ENCODE measurements at regions not wholly inside any gene's neighbourhood (a gene's known extent, or its start where the extent isn't known, plus 50 kb on each side); places are given as distances from the start of the nearest gene placed in this dataset.

DNA sequence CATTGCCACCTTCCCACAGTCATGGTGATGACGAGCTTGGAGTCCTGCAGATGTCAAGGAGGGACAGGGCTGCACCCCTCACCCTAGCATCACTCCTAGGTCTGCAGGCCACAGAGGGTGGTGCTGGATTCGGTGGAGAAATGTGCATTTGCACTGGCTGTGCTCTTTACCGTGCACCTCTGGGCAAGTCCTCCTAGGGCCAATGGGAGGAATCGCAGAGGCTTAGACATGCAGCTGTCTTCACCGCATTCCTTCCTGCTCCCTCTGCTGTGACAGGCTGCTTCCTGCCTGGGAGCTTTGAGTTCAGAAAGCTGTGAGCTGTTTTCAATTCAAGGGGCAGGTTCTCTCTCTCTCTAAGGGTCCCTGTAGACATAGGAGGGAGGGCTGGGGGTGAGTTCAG is 85.1 kb downstream of the EDN3 start:
- Histone ChIP-seq H3K9me2 (replicated peaks; ENCODE audit: insufficient read depth, low read length) (no peaks in the 10 kb centered on the region), H2AFZ (ENCODE audit: low read depth, low read length, severe bottlenecking) (no peak overlapping the region), H3K4me2 (ENCODE audit: low read depth, low read length, poor library complexity, severe bottlenecking) (no peak overlapping the region), H3K9ac (ENCODE audit: low read length) (no peak overlapping the region), H3K36me3 (ENCODE audit: low read length) (no peaks in the 10 kb centered on the region), H3K79me2 (ENCODE audit: insufficient read depth, low read length) (no peaks in the 10 kb centered on the region), H3F3A (ENCODE audit: insufficient read depth) (no peaks in the 10 kb centered on the region), H3K27ac (ENCODE audit: low read depth, low read length) (no peak overlapping the region), H3K27me3 (ENCODE audit: low read length) (no peaks in the 10 kb centered on the region), H3K4me3 (ENCODE audit: insufficient read depth, low read length, poor library complexity, severe bottlenecking) (no peak overlapping the region), H3K9me3 (ENCODE audit: insufficient read depth, low read length) (no peaks in the 10 kb centered on the region), H4K20me1 (ENCODE audit: low read depth, low read length) (no peaks in the 10 kb centered on the region)
- TF ChIP-seq EZH2phosphoT487 (conservative IDR thresholded peaks at IDR 0.05; ENCODE audit: low read length) = no peak
- TF ChIP-seq, protein P1, sequence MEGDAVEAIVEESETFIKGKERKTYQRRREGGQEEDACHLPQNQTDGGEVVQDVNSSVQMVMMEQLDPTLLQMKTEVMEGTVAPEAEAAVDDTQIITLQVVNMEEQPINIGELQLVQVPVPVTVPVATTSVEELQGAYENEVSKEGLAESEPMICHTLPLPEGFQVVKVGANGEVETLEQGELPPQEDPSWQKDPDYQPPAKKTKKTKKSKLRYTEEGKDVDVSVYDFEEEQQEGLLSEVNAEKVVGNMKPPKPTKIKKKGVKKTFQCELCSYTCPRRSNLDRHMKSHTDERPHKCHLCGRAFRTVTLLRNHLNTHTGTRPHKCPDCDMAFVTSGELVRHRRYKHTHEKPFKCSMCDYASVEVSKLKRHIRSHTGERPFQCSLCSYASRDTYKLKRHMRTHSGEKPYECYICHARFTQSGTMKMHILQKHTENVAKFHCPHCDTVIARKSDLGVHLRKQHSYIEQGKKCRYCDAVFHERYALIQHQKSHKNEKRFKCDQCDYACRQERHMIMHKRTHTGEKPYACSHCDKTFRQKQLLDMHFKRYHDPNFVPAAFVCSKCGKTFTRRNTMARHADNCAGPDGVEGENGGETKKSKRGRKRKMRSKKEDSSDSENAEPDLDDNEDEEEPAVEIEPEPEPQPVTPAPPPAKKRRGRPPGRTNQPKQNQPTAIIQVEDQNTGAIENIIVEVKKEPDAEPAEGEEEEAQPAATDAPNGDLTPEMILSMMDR (IDR thresholded peaks at IDR 0.05; ENCODE audit: insufficient read depth, low read length, poor library complexity, severe bottlenecking) = no peak

DNA sequence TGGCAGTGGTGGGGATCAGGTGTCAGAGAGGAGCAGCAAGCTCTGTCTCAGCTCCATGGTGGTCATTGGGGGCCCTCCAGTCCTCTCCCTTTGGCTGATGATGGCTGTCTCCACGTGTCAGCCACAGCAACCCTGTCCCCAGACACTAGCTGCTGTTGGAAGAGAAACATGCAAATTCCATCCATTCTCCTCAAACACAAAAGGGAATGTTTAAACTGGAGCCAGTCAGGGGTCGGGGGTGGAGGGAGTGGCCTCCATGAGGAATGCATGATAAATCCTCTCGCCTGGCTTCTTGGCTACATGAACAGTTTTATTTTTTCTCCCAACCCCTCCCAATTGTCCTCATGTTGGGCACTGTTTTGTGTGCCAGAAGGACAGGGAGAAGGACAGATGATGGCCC is 86.4 kb downstream of the EDN3 start:
- Histone ChIP-seq H3K27ac (ENCODE audit: low read depth, low read length) (no peak overlapping the region), H4K20me1 (ENCODE audit: low read depth, low read length) (no peaks in the 10 kb centered on the region), H3K27me3 (ENCODE audit: low read length) (no peaks in the 10 kb centered on the region), H3F3A (ENCODE audit: insufficient read depth) (no peaks in the 10 kb centered on the region), H3K9ac (ENCODE audit: low read length) (no peak overlapping the region), H3K9me3 (ENCODE audit: insufficient read depth, low read length) (no peaks in the 10 kb centered on the region), H3K36me3 (ENCODE audit: low read length) (no peaks in the 10 kb centered on the region), H2AFZ (ENCODE audit: low read depth, low read length, severe bottlenecking) (no peak overlapping the region), H3K4me2 (ENCODE audit: low read depth, low read length, poor library complexity, severe bottlenecking) (no peak overlapping the region), H3K4me3 (ENCODE audit: insufficient read depth, low read length, poor library complexity, severe bottlenecking) (no peak overlapping the region), H3K79me2 (ENCODE audit: insufficient read depth, low read length) (no peaks in the 10 kb centered on the region), H3K9me2 (replicated peaks; ENCODE audit: insufficient read depth, low read length) (no peaks in the 10 kb centered on the region)
- TF ChIP-seq EZH2phosphoT487 (conservative IDR thresholded peaks at IDR 0.05; ENCODE audit: low read length) = no peak
- TF ChIP-seq, protein P1 (IDR thresholded peaks at IDR 0.05; ENCODE audit: insufficient read depth, low read length, poor library complexity, severe bottlenecking) = no peak

DNA sequence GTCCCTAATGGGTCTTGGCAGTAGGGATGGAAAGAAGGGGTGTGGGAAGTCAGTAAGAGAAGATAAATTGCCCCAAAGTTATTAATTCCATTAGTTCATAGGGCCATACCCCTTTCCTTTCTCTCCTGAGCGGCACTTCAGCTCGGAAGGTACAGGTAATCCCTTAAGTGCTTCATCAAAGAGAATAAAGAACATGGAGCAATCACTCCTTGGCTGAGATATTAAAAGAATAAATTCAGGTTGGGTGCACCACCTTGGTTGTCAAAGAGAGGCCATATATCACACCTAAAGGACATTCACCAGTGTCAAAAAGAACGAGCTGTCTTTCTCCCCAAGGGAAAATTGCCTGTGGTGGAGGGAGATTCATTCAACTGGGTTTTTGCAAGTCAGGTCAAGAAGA is 87.5 kb downstream of the EDN3 start:
- Histone ChIP-seq H3K9me3 (ENCODE audit: insufficient read depth, low read length) (no peaks in the 10 kb centered on the region), H4K20me1 (ENCODE audit: low read depth, low read length) (no peaks in the 10 kb centered on the region), H3K4me2 (ENCODE audit: low read depth, low read length, poor library complexity, severe bottlenecking) (no peak overlapping the region), H3K79me2 (ENCODE audit: insufficient read depth, low read length) (no peaks in the 10 kb centered on the region), H3K9ac (ENCODE audit: low read length) (no peak overlapping the region), H3K36me3 (ENCODE audit: low read length) (no peaks in the 10 kb centered on the region), H3K27ac (ENCODE audit: low read depth, low read length) (no peak overlapping the region), H3K9me2 (replicated peaks; ENCODE audit: insufficient read depth, low read length) (no peaks in the 10 kb centered on the region), H3F3A (ENCODE audit: insufficient read depth) (no peaks in the 10 kb centered on the region), H3K4me3 (ENCODE audit: insufficient read depth, low read length, poor library complexity, severe bottlenecking) (no peak overlapping the region), H2AFZ (ENCODE audit: low read depth, low read length, severe bottlenecking) (no peak overlapping the region), H3K27me3 (ENCODE audit: low read length) (no peaks in the 10 kb centered on the region)
- TF ChIP-seq EZH2phosphoT487 (conservative IDR thresholded peaks at IDR 0.05; ENCODE audit: low read length) = no peak
- TF ChIP-seq, protein P1 (IDR thresholded peaks at IDR 0.05; ENCODE audit: insufficient read depth, low read length, poor library complexity, severe bottlenecking) = no peak

DNA sequence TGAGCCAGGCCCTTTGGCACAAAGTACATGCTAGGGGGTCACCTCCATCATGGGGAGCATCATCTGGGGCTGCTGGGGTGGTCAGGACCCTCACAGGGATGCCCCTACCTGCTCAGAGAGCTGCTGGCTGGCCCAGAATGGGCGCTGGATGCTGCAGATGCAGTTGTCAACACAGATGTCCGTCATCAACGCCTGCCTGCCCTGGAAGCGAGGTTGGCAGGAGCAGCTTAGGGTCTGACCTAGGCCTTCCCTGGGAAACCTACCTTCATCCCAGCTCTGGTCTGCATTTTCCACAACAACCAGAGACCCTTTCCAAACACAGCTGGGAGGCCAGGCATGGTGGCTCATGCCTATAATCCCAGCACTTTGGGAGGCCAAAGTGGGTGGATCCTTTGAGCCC is 88.0 kb downstream of the EDN3 start:
- TF ChIP-seq, protein P1 (IDR thresholded peaks at IDR 0.05; ENCODE audit: insufficient read depth, low read length, poor library complexity, severe bottlenecking) = no peak
- TF ChIP-seq EZH2phosphoT487 (conservative IDR thresholded peaks at IDR 0.05; ENCODE audit: low read length) = no peak
- Histone ChIP-seq H3K79me2 (ENCODE audit: insufficient read depth, low read length) (no peaks in the 10 kb centered on the region), H3K9me2 (replicated peaks; ENCODE audit: insufficient read depth, low read length) (no peaks in the 10 kb centered on the region), H3K27me3 (ENCODE audit: low read length) (no peaks in the 10 kb centered on the region), H2AFZ (ENCODE audit: low read depth, low read length, severe bottlenecking) (no peak overlapping the region), H3K27ac (ENCODE audit: low read depth, low read length) (no peak overlapping the region), H3K9me3 (ENCODE audit: insufficient read depth, low read length) (no peaks in the 10 kb centered on the region), H3K4me2 (ENCODE audit: low read depth, low read length, poor library complexity, severe bottlenecking) (no peak overlapping the region), H3F3A (ENCODE audit: insufficient read depth) (no peaks in the 10 kb centered on the region), H3K36me3 (ENCODE audit: low read length) (no peaks in the 10 kb centered on the region), H3K4me3 (ENCODE audit: insufficient read depth, low read length, poor library complexity, severe bottlenecking) (no peak overlapping the region), H3K9ac (ENCODE audit: low read length) (no peak overlapping the region), H4K20me1 (ENCODE audit: low read depth, low read length) (no peaks in the 10 kb centered on the region)

Measured in SU-DHL-6 (cell line).